ENCODE measurements at regions not wholly inside any gene's neighbourhood (a gene's known extent, or its start where the extent isn't known, plus 50 kb on each side); places are given as distances from the start of the nearest gene placed in this dataset.

- no peaks in the 10 kb centered on the region for H4K20me1 ChIP-seq (ENCODE audit: low read depth)
- Mint-ChIP-seq H3K9me3 (peaks cover 25% of the 10 kb centered on the region), H3K4me3 (no peak overlapping the region), H3K27me3 (ENCODE audit: insufficient read depth, low read depth) (peaks cover 6% of the 10 kb centered on the region), H3K36me3 (no peaks in the 10 kb centered on the region), H3K4me1 (no peaks in the 10 kb centered on the region), H3K27ac (no peak overlapping the region)
- no peak for DNase-seq (ENCODE audit: low spot score)
- H3K4me2 ChIP-seq = no peak overlapping the region
- no peak overlapping the region for H2AFZ ChIP-seq (replicated peaks)
- H3K27ac ChIP-seq = no peak overlapping the region
- H3K9ac ChIP-seq = no peak overlapping the region
- H3K79me2 ChIP-seq (ENCODE audit: low read depth) = no peaks in the 10 kb centered on the region
- no peaks in the 10 kb centered on the region for H3K36me3 ChIP-seq
- H3F3A ChIP-seq (ENCODE audit: low read depth) = no peaks in the 10 kb centered on the region
- H3K4me3 ChIP-seq = no peak overlapping the region
- H3K4me1 ChIP-seq = no peaks in the 10 kb centered on the region
- TF ChIP-seq EZH2phosphoT487 (IDR thresholded peaks at IDR 0.05) = no peak
- TF ChIP-seq CTCF (IDR thresholded peaks at IDR 0.05) = no peak
- TF ChIP-seq EZH2 (IDR thresholded peaks at IDR 0.05) = no peak
- no peaks in the 10 kb centered on the region for H3K27me3 ChIP-seq
- no peaks in the 10 kb centered on the region for H3K9me3 ChIP-seq (ENCODE audit: low read depth)
Observed at GRCh38 chr10:124332426-124332825, 86.3 kb downstream of the OAT start.

GRCh38 chr10:124329941-124330340 lies 88.8 kb downstream of the OAT start:
- H3K27ac ChIP-seq = no peak overlapping the region
- no peaks in the 10 kb centered on the region for H4K20me1 ChIP-seq (ENCODE audit: low read depth)
- Mint-ChIP-seq H3K36me3 (no peaks in the 10 kb centered on the region), H3K9me3 (peaks cover 15% of the 10 kb centered on the region), H3K27ac (no peak overlapping the region), H3K27me3 (ENCODE audit: insufficient read depth, low read depth) (peaks cover 6% of the 10 kb centered on the region), H3K4me3 (no peak overlapping the region), H3K4me1 (no peaks in the 10 kb centered on the region)
- no peak overlapping the region for H3K9ac ChIP-seq
- TF ChIP-seq CTCF (IDR thresholded peaks at IDR 0.05) (no peak), EZH2 (IDR thresholded peaks at IDR 0.05) (no peak), EZH2phosphoT487 (IDR thresholded peaks at IDR 0.05) (no peak)
- DNase-seq (ENCODE audit: low spot score) = no peak
- H3K36me3 ChIP-seq = no peaks in the 10 kb centered on the region
- no peak overlapping the region for H3K4me2 ChIP-seq
- H3F3A ChIP-seq (ENCODE audit: low read depth) = no peaks in the 10 kb centered on the region
- H3K79me2 ChIP-seq (ENCODE audit: low read depth) = no peaks in the 10 kb centered on the region
- no peaks in the 10 kb centered on the region for H3K9me3 ChIP-seq (ENCODE audit: low read depth)
- H3K4me1 ChIP-seq = no peaks in the 10 kb centered on the region
- no peak overlapping the region for H2AFZ ChIP-seq (replicated peaks)
- H3K27me3 ChIP-seq = no peaks in the 10 kb centered on the region
- H3K4me3 ChIP-seq = no peak overlapping the region

- TF ChIP-seq CTCF (IDR thresholded peaks at IDR 0.05) = no peak
- no peak for TF ChIP-seq EZH2 (IDR thresholded peaks at IDR 0.05)
- no peak for TF ChIP-seq EZH2phosphoT487 (IDR thresholded peaks at IDR 0.05)
- no peaks in the 10 kb centered on the region for H3K9me3 ChIP-seq (ENCODE audit: low read depth)
- H3K27me3 ChIP-seq = no peaks in the 10 kb centered on the region
- H3K9ac ChIP-seq = no peak overlapping the region
- H2AFZ ChIP-seq (replicated peaks) = no peak overlapping the region
- no peaks in the 10 kb centered on the region for H3K4me1 ChIP-seq
- no peak for DNase-seq (ENCODE audit: low spot score)
- Mint-ChIP-seq H3K27me3 (ENCODE audit: insufficient read depth, low read depth) (peaks cover 6% of the 10 kb centered on the region), H3K27ac (no peak overlapping the region), H3K4me1 (no peaks in the 10 kb centered on the region), H3K9me3 (peaks cover 15% of the 10 kb centered on the region), H3K36me3 (no peaks in the 10 kb centered on the region), H3K4me3 (no peak overlapping the region)
- H3K36me3 ChIP-seq = no peaks in the 10 kb centered on the region
- no peak overlapping the region for H3K27ac ChIP-seq
- H3K79me2 ChIP-seq (ENCODE audit: low read depth) = no peaks in the 10 kb centered on the region
- no peak overlapping the region for H3K4me3 ChIP-seq
- no peaks in the 10 kb centered on the region for H4K20me1 ChIP-seq (ENCODE audit: low read depth)
- no peaks in the 10 kb centered on the region for H3F3A ChIP-seq (ENCODE audit: low read depth)
- no peak overlapping the region for H3K4me2 ChIP-seq
Observed at GRCh38 chr10:124329362-124329761, 89.4 kb downstream of the OAT start.
